Astrocyte of the cerebellum (primary cell): ENCODE measurements at regions not wholly inside any gene's neighbourhood (a gene's known extent, or its start where the extent isn't known, plus 50 kb on each side); places are given as distances from the start of the nearest gene placed in this dataset.

Experiments
- DNase-seq: peaks from one replicate; pipeline ENCODE4 v3.0.0-alpha.2; 2011; ENCODE audit warnings: low read depth
- H3K4me3 ChIP-seq: 2 replicates; pipeline ENCODE4 v1.5.1; 2011; ENCODE audit warnings: mild to moderate bottlenecking, low read depth, low read length, moderate library complexity
- CTCF ChIP-seq: IDR thresholded peaks from 2 replicates; pipeline ENCODE4 v1.5.1; 2012; ENCODE audit warnings: low read length, low read depth, moderate library complexity, mild to moderate bottlenecking; ENCODE audit errors: missing control alignments
- in situ Hi-C: cut with HindIII; loops from 2 replicates; pipeline ENCODE4 v1.10.0; 2017; ENCODE audit warnings: low sequenced_read_pairs

- no peak for TF ChIP-seq CTCF
- in situ Hi-C loops, result no loop called here
- DNase-seq, result no peak
- H3K4me3 ChIP-seq, result no peak overlapping the region
Measured at GRCh38 chr2:83595121-83595690, 863.9 kb downstream of the SUCLG1 start.

GRCh38 chr2:83594241-83595120 lies 864.6 kb downstream of the SUCLG1 start:
- TF ChIP-seq CTCF, result no peak
- in situ Hi-C loops, result no loop called here
- H3K4me3 ChIP-seq, result no peak overlapping the region

GRCh38 chr2:83587309-83587708 lies 871.8 kb downstream of the SUCLG1 start:
- no peak for DNase-seq
- no peak for TF ChIP-seq CTCF
- no peak overlapping the region for H3K4me3 ChIP-seq
- in situ Hi-C loops, result no loop called here

More at GRCh38 chr2:83594241-83595120, 864.6 kb downstream of the SUCLG1 start:
- no peak for DNase-seq

- DNase-seq, result no peak
- no peak overlapping the region for H3K4me3 ChIP-seq
- in situ Hi-C loops, result no loop called here
- no peak for TF ChIP-seq CTCF
Measured at GRCh38 chr2:83585250-83585649, 873.8 kb downstream of the SUCLG1 start.

- in situ Hi-C loops, result no loop called here
- no peak overlapping the region for H3K4me3 ChIP-seq
- DNase-seq, result no peak
- TF ChIP-seq CTCF, result no peak
Measured at GRCh38 chr2:83584672-83585071, 874.4 kb downstream of the SUCLG1 start.

GRCh38 chr2:83582589-83582988 lies 876.5 kb downstream of the SUCLG1 start:
- in situ Hi-C loops, result no loop called here
- no peak for TF ChIP-seq CTCF
- no peak overlapping the region for H3K4me3 ChIP-seq
- DNase-seq, result no peak
